HepG2 (cell line): ENCODE measurements at regions not wholly inside any gene's neighbourhood (a gene's known extent, or its start where the extent isn't known, plus 50 kb on each side); places are given as distances from the start of the nearest gene placed in this dataset.

Experiments used
- ZNF124 ChIP-seq: sonication (generic); formaldehyde crosslinking; IDR thresholded peaks from 2 replicates; pipeline ENCODE4 v1.4.0; 2020; ENCODE audit warnings: missing genetic modification reagents
- ZNF34 ChIP-seq: sonication (generic); formaldehyde crosslinking; IDR thresholded peaks from 2 replicates; pipeline ENCODE4 v1.4.0; 2020; ENCODE audit warnings: mild to moderate bottlenecking, missing genetic modification reagents, borderline replicate concordance
- TF ChIP-seq, protein P1 (sequence below): sonication (generic); formaldehyde crosslinking; IDR thresholded peaks from one replicate; pipeline ENCODE4 v1.5.1; 2020; ENCODE audit warnings: mild to moderate bottlenecking, missing genetic modification reagents; ENCODE audit errors: not compliant biosample characterization
- TF ChIP-seq, protein P2 (sequence below): IDR thresholded peaks from 2 replicates; pipeline ENCODE4 v1.6.1; 2012; ENCODE audit warnings: inconsistent platforms
- TF ChIP-seq, protein P3 (sequence below), 2 experiments: IDR thresholded peaks; 2 replicates each; pipeline ENCODE4 v1.6.1; 2011 to 2012; ENCODE audit warnings: low read length in 2 of 2, borderline replicate concordance in 1 of 2, low read depth in 1 of 2, mild to moderate bottlenecking in 1 of 2, moderate library complexity in 1 of 2

DNA sequence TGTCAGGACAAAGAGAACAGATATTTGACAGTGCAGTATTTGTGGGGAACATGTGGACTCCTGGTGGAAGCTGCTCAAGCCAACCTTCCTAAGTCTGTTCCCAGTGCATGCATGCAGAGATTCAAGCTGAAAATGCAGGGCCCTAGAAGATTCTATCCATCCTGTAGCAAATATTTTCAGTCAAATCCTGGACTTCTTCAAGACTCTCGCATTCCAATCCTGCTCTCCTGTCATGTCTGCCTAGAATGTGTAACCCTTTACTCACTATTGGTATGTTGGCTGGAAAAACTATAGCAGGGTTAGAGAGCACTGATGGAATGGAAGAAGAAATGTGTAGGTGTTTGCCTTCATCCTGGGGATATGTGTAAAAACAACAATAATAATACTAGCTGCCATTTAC lies 385.6 kb upstream of the PKN2 start:
- TF ChIP-seq, protein P1, sequence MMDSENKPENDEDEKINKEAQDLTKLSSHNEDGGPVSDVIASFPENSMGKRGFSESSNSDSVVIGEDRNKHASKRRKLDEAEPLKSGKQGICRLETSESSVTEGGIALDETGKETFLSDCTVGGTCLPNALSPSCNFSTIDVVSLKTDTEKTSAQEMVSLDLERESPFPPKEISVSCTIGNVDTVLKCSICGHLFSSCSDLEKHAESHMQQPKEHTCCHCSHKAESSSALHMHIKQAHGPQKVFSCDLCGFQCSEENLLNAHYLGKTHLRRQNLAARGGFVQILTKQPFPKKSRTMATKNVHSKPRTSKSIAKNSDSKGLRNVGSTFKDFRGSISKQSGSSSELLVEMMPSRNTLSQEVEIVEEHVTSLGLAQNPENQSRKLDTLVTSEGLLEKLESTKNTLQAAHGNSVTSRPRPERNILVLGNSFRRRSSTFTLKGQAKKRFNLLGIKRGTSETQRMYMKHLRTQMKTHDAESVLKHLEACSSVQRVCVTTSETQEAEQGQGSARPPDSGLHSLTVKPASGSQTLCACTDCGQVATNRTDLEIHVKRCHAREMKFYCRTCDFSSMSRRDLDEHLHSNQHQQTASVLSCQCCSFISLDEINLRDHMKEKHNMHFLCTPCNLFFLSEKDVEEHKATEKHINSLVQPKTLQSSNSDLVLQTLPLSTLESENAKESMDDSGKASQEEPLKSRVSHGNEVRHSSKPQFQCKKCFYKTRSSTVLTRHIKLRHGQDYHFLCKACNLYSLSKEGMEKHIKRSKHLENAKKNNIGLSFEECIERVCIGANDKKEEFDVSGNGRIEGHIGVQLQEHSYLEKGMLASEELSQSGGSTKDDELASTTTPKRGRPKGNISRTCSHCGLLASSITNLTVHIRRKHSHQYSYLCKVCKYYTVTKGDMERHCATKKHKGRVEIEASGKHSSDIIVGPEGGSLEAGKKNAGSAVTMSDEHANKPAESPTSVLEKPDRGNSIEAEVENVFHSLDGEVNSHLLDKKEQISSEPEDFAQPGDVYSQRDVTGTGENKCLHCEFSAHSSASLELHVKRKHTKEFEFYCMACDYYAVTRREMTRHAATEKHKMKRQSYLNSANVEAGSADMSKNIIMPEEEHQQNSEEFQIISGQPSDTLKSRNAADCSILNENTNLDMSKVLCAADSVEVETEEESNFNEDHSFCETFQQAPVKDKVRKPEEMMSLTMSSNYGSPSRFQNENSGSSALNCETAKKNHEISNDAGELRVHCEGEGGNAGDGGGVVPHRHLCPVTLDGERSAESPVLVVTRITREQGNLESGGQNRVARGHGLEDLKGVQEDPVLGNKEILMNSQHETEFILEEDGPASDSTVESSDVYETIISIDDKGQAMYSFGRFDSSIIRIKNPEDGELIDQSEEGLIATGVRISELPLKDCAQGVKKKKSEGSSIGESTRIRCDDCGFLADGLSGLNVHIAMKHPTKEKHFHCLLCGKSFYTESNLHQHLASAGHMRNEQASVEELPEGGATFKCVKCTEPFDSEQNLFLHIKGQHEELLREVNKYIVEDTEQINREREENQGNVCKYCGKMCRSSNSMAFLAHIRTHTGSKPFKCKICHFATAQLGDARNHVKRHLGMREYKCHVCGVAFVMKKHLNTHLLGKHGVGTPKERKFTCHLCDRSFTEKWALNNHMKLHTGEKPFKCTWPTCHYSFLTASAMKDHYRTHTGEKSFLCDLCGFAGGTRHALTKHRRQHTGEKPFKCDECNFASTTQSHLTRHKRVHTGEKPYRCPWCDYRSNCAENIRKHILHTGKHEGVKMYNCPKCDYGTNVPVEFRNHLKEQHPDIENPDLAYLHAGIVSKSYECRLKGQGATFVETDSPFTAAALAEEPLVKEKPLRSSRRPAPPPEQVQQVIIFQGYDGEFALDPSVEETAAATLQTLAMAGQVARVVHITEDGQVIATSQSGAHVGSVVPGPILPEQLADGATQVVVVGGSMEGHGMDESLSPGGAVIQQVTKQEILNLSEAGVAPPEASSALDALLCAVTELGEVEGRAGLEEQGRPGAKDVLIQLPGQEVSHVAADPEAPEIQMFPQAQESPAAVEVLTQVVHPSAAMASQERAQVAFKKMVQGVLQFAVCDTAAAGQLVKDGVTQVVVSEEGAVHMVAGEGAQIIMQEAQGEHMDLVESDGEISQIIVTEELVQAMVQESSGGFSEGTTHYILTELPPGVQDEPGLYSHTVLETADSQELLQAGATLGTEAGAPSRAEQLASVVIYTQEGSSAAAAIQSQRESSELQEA (CRISPR knock-in tag), result no peak
- TF ChIP-seq, protein P2, sequence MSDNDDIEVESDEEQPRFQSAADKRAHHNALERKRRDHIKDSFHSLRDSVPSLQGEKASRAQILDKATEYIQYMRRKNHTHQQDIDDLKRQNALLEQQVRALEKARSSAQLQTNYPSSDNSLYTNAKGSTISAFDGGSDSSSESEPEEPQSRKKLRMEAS, result no peak
- TF ChIP-seq, protein P3, sequence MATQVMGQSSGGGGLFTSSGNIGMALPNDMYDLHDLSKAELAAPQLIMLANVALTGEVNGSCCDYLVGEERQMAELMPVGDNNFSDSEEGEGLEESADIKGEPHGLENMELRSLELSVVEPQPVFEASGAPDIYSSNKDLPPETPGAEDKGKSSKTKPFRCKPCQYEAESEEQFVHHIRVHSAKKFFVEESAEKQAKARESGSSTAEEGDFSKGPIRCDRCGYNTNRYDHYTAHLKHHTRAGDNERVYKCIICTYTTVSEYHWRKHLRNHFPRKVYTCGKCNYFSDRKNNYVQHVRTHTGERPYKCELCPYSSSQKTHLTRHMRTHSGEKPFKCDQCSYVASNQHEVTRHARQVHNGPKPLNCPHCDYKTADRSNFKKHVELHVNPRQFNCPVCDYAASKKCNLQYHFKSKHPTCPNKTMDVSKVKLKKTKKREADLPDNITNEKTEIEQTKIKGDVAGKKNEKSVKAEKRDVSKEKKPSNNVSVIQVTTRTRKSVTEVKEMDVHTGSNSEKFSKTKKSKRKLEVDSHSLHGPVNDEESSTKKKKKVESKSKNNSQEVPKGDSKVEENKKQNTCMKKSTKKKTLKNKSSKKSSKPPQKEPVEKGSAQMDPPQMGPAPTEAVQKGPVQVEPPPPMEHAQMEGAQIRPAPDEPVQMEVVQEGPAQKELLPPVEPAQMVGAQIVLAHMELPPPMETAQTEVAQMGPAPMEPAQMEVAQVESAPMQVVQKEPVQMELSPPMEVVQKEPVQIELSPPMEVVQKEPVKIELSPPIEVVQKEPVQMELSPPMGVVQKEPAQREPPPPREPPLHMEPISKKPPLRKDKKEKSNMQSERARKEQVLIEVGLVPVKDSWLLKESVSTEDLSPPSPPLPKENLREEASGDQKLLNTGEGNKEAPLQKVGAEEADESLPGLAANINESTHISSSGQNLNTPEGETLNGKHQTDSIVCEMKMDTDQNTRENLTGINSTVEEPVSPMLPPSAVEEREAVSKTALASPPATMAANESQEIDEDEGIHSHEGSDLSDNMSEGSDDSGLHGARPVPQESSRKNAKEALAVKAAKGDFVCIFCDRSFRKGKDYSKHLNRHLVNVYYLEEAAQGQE (IDR thresholded peaks at IDR 0.05; ENCODE audit: borderline replicate concordance in 1 of 2, low read depth in 1 of 2, low read length in 2 of 2), result no peak
- TF ChIP-seq ZNF34 (no peak), ZNF124 (no peak)
